ENCODE measurements at regions not wholly inside any gene's neighbourhood (a gene's known extent, or its start where the extent isn't known, plus 50 kb on each side); places are given as distances from the start of the nearest gene placed in this dataset.
A peak's percentile ranks its signal among the peaks of the same experiment; 100 is the strongest.
"Not testable (repeated sequence)": the region's sequence is repeated elsewhere in the genome, so short reads cannot be mapped to it uniquely, and the experiment has no call there.

DNA sequence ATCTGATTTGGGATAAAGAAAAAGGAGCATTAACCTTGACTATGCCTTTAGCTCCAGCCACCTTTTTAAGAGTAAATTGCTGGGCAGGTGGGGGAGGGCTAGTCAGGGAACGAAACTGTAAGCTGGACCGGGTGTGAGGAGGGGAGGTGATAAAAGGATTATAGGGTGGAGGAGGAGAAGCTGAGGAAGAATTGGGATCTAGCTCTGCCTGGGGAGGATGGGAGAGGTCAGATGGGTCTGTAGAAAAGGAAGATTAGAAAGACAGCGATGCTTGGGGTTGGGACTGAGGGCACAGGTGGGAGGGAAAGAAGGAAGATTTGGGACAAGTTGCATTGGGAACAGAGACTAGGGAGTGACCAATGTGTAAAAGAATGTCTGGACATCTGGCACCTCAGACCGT lies 772.4 kb upstream of the KIRREL3 start:
- H3K9me3 Mint-ChIP-seq, result peaks cover 14% of the 10 kb centered on the region
- H3K4me1 Mint-ChIP-seq, result peaks cover 33% of the 10 kb centered on the region
- H3K4me3 Mint-ChIP-seq; CTCF ChIA-PET; H3K27me3 Mint-ChIP-seq (ENCODE audit: low read depth); DNase-seq (ENCODE audit: low spot score); POLR2A ChIA-PET; H3K36me3 Mint-ChIP-seq; H3K27ac Mint-ChIP-seq; ATAC-seq: not testable (repeated sequence)

DNA sequence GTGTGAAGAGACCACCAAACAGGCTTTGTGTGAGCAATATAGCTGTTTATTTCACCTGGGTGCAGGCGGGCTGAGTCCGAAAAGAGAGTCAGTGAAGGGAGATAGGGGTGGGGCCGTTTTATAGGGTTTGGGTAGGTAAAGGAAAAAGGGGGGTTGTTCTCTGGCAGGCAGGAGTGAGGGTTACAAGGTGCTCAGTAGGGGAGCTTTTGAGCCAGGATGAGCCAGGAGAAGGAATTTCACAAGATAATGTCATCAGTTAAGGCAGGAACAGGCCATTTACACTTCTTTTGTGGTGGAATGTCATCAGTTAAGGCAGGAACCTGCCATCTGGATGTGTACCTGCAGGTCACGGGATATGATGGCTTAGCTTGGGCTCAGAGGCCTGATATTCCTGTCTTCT lies 768.4 kb upstream of the KIRREL3 start:
- H3K27me3 Mint-ChIP-seq (ENCODE audit: low read depth); POLR2A ChIA-PET; CTCF ChIA-PET; H3K4me3 Mint-ChIP-seq; H3K36me3 Mint-ChIP-seq; H3K27ac Mint-ChIP-seq: not testable (repeated sequence)
- Mint-ChIP-seq H3K4me1 (peaks cover 27% of the 10 kb centered on the region), H3K9me3 (peaks cover 10% of the 10 kb centered on the region; the same call in 1 of the 2 replicates)
- DNase-seq (ENCODE audit: low spot score) (peak; percentile 13), ATAC-seq (peak; percentile 36; the same call in 1 of the 2 replicates)
- peak; percentile 26; the same call in 1 of the 2 replicates for TF ChIP-seq TEAD1 (CRISPR knock-in tag; IDR thresholded peaks at IDR 0.05)

- no peaks in the 10 kb centered on the region for H3K36me3 Mint-ChIP-seq
- DNase-seq (ENCODE audit: low spot score), result no peak
- no peak overlapping the region for H3K4me3 Mint-ChIP-seq
- TF ChIP-seq, protein P1, sequence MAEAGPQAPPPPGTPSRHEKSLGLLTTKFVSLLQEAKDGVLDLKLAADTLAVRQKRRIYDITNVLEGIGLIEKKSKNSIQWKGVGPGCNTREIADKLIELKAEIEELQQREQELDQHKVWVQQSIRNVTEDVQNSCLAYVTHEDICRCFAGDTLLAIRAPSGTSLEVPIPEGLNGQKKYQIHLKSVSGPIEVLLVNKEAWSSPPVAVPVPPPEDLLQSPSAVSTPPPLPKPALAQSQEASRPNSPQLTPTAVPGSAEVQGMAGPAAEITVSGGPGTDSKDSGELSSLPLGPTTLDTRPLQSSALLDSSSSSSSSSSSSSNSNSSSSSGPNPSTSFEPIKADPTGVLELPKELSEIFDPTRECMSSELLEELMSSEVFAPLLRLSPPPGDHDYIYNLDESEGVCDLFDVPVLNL (CRISPR knock-in tag; IDR thresholded peaks at IDR 0.05; ENCODE audit: borderline replicate concordance, low read depth), result no peak
- TF ChIP-seq MLX (CRISPR knock-in tag; IDR thresholded peaks at IDR 0.05) (no peak), ETV6 (CRISPR knock-in tag; IDR thresholded peaks at IDR 0.05) (no peak), NFATC4 (CRISPR knock-in tag; IDR thresholded peaks at IDR 0.05) (no peak), KAT7 (CRISPR knock-in tag; IDR thresholded peaks at IDR 0.05; ENCODE audit: borderline replicate concordance) (no peak), RORB (CRISPR knock-in tag; IDR thresholded peaks at IDR 0.05) (no peak), ERG (CRISPR knock-in tag; IDR thresholded peaks at IDR 0.05) (no peak), ZNF219 (CRISPR knock-in tag; IDR thresholded peaks at IDR 0.05; ENCODE audit: borderline replicate concordance) (no peak), CREM (CRISPR knock-in tag; IDR thresholded peaks at IDR 0.05) (no peak), CTCF (IDR thresholded peaks at IDR 0.05) (no peak), ZNF138 (CRISPR knock-in tag; conservative IDR thresholded peaks at IDR 0.05) (no peak), ZNF423 (CRISPR knock-in tag; IDR thresholded peaks at IDR 0.05) (no peak), NR1H2 (CRISPR knock-in tag; IDR thresholded peaks at IDR 0.05) (no peak), ZNF532 (CRISPR knock-in tag; IDR thresholded peaks at IDR 0.05; ENCODE audit: borderline replicate concordance) (no peak)
- TF ChIP-seq, protein P2, sequence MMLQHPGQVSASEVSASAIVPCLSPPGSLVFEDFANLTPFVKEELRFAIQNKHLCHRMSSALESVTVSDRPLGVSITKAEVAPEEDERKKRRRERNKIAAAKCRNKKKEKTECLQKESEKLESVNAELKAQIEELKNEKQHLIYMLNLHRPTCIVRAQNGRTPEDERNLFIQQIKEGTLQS (CRISPR knock-in tag; conservative IDR thresholded peaks at IDR 0.05), result no peak
- H3K9me3 Mint-ChIP-seq, result no peaks in the 10 kb centered on the region
- H3K27me3 Mint-ChIP-seq (ENCODE audit: low read depth), result no peaks in the 10 kb centered on the region
- peak; percentile 59 for ATAC-seq
- CTCF ChIA-PET, result no interaction called here
- peaks cover 16% of the 10 kb centered on the region for H3K4me1 Mint-ChIP-seq
- H3K27ac Mint-ChIP-seq, result no peak overlapping the region
- POLR2A ChIA-PET, result no interaction called here
Observed at GRCh38 chr11:127766734-127767133, 766.2 kb upstream of the KIRREL3 start.

Data from WTC11 (cell line).